Endodermal cell (in vitro differentiated cells): ENCODE measurements at regions not wholly inside any gene's neighbourhood (a gene's known extent, or its start where the extent isn't known, plus 50 kb on each side); places are given as distances from the start of the nearest gene placed in this dataset.

Experiments used
- DNase-seq: peaks from one replicate; pipeline ENCODE4 v3.0.0-alpha.2; 2017
- H3K27ac ChIP-seq: 2 replicates; pipeline ENCODE4 v1.5.1; 2013; ENCODE audit warnings: mild to moderate bottlenecking, low read depth, low read length, moderate library complexity
- H3K27me3 ChIP-seq: 2 replicates; pipeline ENCODE4 v1.6.1; 2013; ENCODE audit warnings: mild to moderate bottlenecking, low read length, moderate library complexity; ENCODE audit not compliant: insufficient read depth, control insufficient read depth, poor library complexity, severe bottlenecking
- H3K36me3 ChIP-seq: 2 replicates; pipeline ENCODE4 v1.7.0; 2013; ENCODE audit warnings: mild to moderate bottlenecking, low read length, moderate library complexity; ENCODE audit not compliant: control insufficient read depth, insufficient read depth
- H3K4me1 ChIP-seq: one replicate; pipeline ENCODE4 v1.7.0; 2013; ENCODE audit warnings: low read length; ENCODE audit not compliant: control insufficient read depth, insufficient read depth
- H3K4me3 ChIP-seq: 2 replicates; pipeline ENCODE4 v1.5.1; 2013; ENCODE audit warnings: mild to moderate bottlenecking, low read length, moderate library complexity
- H3K9ac ChIP-seq: 2 replicates; pipeline ENCODE4 v1.6.1; 2013; ENCODE audit warnings: mild to moderate bottlenecking, low read length, moderate library complexity; ENCODE audit not compliant: poor library complexity, severe bottlenecking; ENCODE audit errors: extremely low read depth
- H3K9me3 ChIP-seq: 2 replicates; pipeline ENCODE4 v1.6.1; 2013; ENCODE audit warnings: mild to moderate bottlenecking, low read length, moderate library complexity; ENCODE audit not compliant: control insufficient read depth
- H3K27ac Mint-ChIP-seq: 2 replicates; pipeline ENCODE4 v1.8.0; 2020; ENCODE audit warnings: mixed read lengths
- H3K27me3 Mint-ChIP-seq: 2 replicates; pipeline ENCODE4 v1.8.0; 2021; ENCODE audit warnings: mild to moderate bottlenecking, mixed read lengths; ENCODE audit not compliant: insufficient read depth
- H3K36me3 Mint-ChIP-seq: 2 replicates; pipeline ENCODE4 v1.8.0; 2020; ENCODE audit warnings: low read depth, mixed read lengths
- H3K4me1 Mint-ChIP-seq: 2 replicates; pipeline ENCODE4 v1.8.0; 2020; ENCODE audit warnings: mixed read lengths
- H3K4me3 Mint-ChIP-seq: 2 replicates; pipeline ENCODE4 v1.8.0; 2020; ENCODE audit warnings: mild to moderate bottlenecking, moderate library complexity, mixed read lengths
- H3K9me3 Mint-ChIP-seq: 2 replicates; pipeline ENCODE4 v1.8.0; 2020; ENCODE audit warnings: mild to moderate bottlenecking, mixed read lengths
- CTCF ChIP-seq: fragments of 200-600 bp; sonication (generic); conservative IDR thresholded peaks from 2 replicates; pipeline ENCODE4 v1.5.0; 2021; ENCODE audit warnings: antibody characterized with exemption, mild to moderate bottlenecking
- WGBS, 2 experiments: methylation state at CpG; one replicate each; pipeline versions ENCODE4 v1.1.5 to v1.1.7; 2013; ENCODE audit warnings: missing lambda C conversion rate in 2 of 2, mixed read lengths in 1 of 2; ENCODE audit not compliant: insufficient coverage in 1 of 2, insufficient read length in 1 of 2; 5-methylcytosine and 5-hydroxymethylcytosine counted together

GRCh38 chr13:91108315-91108714 is 239.2 kb upstream of the MIR17HG start:
- H3K36me3 Mint-ChIP-seq = peaks cover 2% of the 10 kb centered on the region
- peaks cover 6% of the 10 kb centered on the region for H3K4me1 Mint-ChIP-seq
- Histone ChIP-seq H3K27ac (no peak overlapping the region), H3K27me3 (no peaks in the 10 kb centered on the region), H3K4me3 (no peak overlapping the region), H3K9me3 (peaks cover 3% of the 10 kb centered on the region), H3K36me3 (no peaks in the 10 kb centered on the region), H3K9ac (no peak overlapping the region), H3K4me1 (no peaks in the 10 kb centered on the region)
- H3K27ac Mint-ChIP-seq = no peak overlapping the region
- no peaks in the 10 kb centered on the region for H3K27me3 Mint-ChIP-seq
- DNase-seq = no peak
- peaks cover 3% of the 10 kb centered on the region for H3K9me3 Mint-ChIP-seq
- WGBS, 2 experiments = 83 to 94% methylated on average over 1 of the region's 1 CpG
- no peak overlapping the region for H3K4me3 Mint-ChIP-seq
- no peak for TF ChIP-seq CTCF

GRCh38 chr13:91111476-91112200 is 235.8 kb upstream of the MIR17HG start:
- H3K27ac Mint-ChIP-seq = no peak overlapping the region

GRCh38 chr13:91112201-91112923 is 235.1 kb upstream of the MIR17HG start:
- Histone ChIP-seq H3K36me3 (no peaks in the 10 kb centered on the region), H3K4me3 (no peak overlapping the region), H3K9me3 (peaks cover 3% of the 10 kb centered on the region), H3K9ac (no peak overlapping the region), H3K27ac (no peak overlapping the region), H3K4me1 (no peaks in the 10 kb centered on the region), H3K27me3 (no peaks in the 10 kb centered on the region)
- Mint-ChIP-seq H3K4me3 (no peak overlapping the region), H3K4me1 (peaks cover 6% of the 10 kb centered on the region), H3K27ac (no peak overlapping the region), H3K27me3 (no peaks in the 10 kb centered on the region), H3K36me3 (no peaks in the 10 kb centered on the region), H3K9me3 (no peaks in the 10 kb centered on the region)
- DNase-seq = no peak
- TF ChIP-seq CTCF = no peak
- WGBS, 2 experiments = 90 to 100% methylated on average over 1 to 6 of the region's 7 CpGs

More at GRCh38 chr13:91111476-91112200, 235.8 kb upstream of the MIR17HG start:
- Mint-ChIP-seq H3K9me3 (no peaks in the 10 kb centered on the region), H3K36me3 (no peaks in the 10 kb centered on the region), H3K4me1 (peaks cover 6% of the 10 kb centered on the region), H3K4me3 (no peak overlapping the region), H3K27me3 (no peaks in the 10 kb centered on the region)
- Histone ChIP-seq H3K36me3 (no peaks in the 10 kb centered on the region), H3K9me3 (peaks cover 3% of the 10 kb centered on the region), H3K27ac (no peak overlapping the region), H3K4me1 (no peaks in the 10 kb centered on the region), H3K4me3 (no peak overlapping the region), H3K9ac (no peak overlapping the region), H3K27me3 (no peaks in the 10 kb centered on the region)
- WGBS, 2 experiments = 80 to 85% methylated on average over 1 to 6 of the region's 6 CpGs
- peak; percentile 14 for TF ChIP-seq CTCF
- DNase-seq = no peak
